KMS-11 (cell line): ENCODE measurements at regions not wholly inside any gene's neighbourhood (a gene's known extent, or its start where the extent isn't known, plus 50 kb on each side); places are given as distances from the start of the nearest gene placed in this dataset.
"Not testable (repeated sequence)": the region's sequence is repeated elsewhere in the genome, so short reads cannot be mapped to it uniquely, and the experiment has no call there.

Experiments
- H2AFZ ChIP-seq: fragments of 200-600 bp; sonication (generic); 2 replicates; pipeline ENCODE4 v1.6.1; 2016; ENCODE audit warnings: antibody characterized with exemption, mixed run types, low read depth
- H3K27ac ChIP-seq: fragments of 200-600 bp; sonication (generic); 2 replicates; pipeline ENCODE4 v1.6.1; 2016; ENCODE audit warnings: mild to moderate bottlenecking, mixed run types
- H3K27me3 ChIP-seq: fragments of 200-600 bp; sonication (generic); 2 replicates; pipeline ENCODE4 v1.6.1; 2017; ENCODE audit warnings: mild to moderate bottlenecking, low read depth, mixed run types, moderate library complexity; ENCODE audit not compliant: insufficient read depth
- H3K36me3 ChIP-seq: fragments of 200-600 bp; sonication (generic); 2 replicates; pipeline ENCODE4 v1.6.1; 2017; ENCODE audit warnings: mild to moderate bottlenecking, mixed run types; ENCODE audit not compliant: insufficient read depth
- H3K4me1 ChIP-seq: fragments of 200-600 bp; sonication (generic); 2 replicates; pipeline ENCODE4 v1.6.1; 2016; ENCODE audit warnings: mild to moderate bottlenecking, low read depth, mixed run types; ENCODE audit not compliant: poor library complexity, severe bottlenecking
- H3K4me2 ChIP-seq: fragments of 200-600 bp; sonication (generic); 2 replicates; pipeline ENCODE4 v1.7.0; 2016; ENCODE audit warnings: mild to moderate bottlenecking, mixed run types
- H3K4me3 ChIP-seq: fragments of 200-600 bp; sonication (generic); IDR thresholded peaks from 2 replicates; pipeline ENCODE4 v1.6.1; 2017; ENCODE audit warnings: low read depth, low read length, mixed read lengths; ENCODE audit not compliant: insufficient read depth
- H3K79me2 ChIP-seq: fragments of 200-600 bp; sonication (generic); 2 replicates; pipeline ENCODE4 v1.6.1; 2016; ENCODE audit warnings: low read depth, mixed run types; ENCODE audit not compliant: insufficient read depth
- H3K9ac ChIP-seq: fragments of 200-600 bp; sonication (generic); 2 replicates; pipeline ENCODE4 v1.6.1; 2016; ENCODE audit warnings: mild to moderate bottlenecking, mixed run types
- H4K20me1 ChIP-seq: fragments of 200-600 bp; sonication (generic); 2 replicates; pipeline ENCODE4 v1.6.1; 2016; ENCODE audit warnings: mild to moderate bottlenecking, mixed run types; ENCODE audit not compliant: insufficient read depth
- CTCF ChIP-seq: fragments of 200-600 bp; sonication (generic); conservative IDR thresholded peaks from 2 replicates; pipeline ENCODE4 v1.6.1; 2017; ENCODE audit warnings: low read depth, mild to moderate bottlenecking, antibody characterized with exemption, low read length, moderate library complexity, mixed read lengths

- Histone ChIP-seq H2AFZ (no peak overlapping the region), H3K27me3 (no peaks in the 10 kb centered on the region), H3K4me3 (no peak overlapping the region), H3K79me2 (no peaks in the 10 kb centered on the region), H3K4me1 (no peaks in the 10 kb centered on the region), H4K20me1 (no peaks in the 10 kb centered on the region), H3K9ac (no peak overlapping the region), H3K27ac (no peak overlapping the region), H3K4me2 (no peak overlapping the region), H3K36me3 (no peaks in the 10 kb centered on the region)
- TF ChIP-seq CTCF = no peak
Observed at GRCh38 chrX:138964501-138964900, 253.0 kb upstream of the FGF13 start.

- H3K4me1 ChIP-seq, H3K4me2 ChIP-seq, H3K27me3 ChIP-seq, H3K36me3 ChIP-seq, H2AFZ ChIP-seq, H3K9ac ChIP-seq, H3K79me2 ChIP-seq, H3K27ac ChIP-seq, H3K4me3 ChIP-seq, H4K20me1 ChIP-seq: not testable (repeated sequence)
Observed at GRCh38 chrX:138962419-138962818, 250.9 kb upstream of the FGF13 start.

GRCh38 chrX:138954976-138955375 lies 243.5 kb upstream of the FGF13 start:
- H3K4me3 ChIP-seq = no peak overlapping the region
- H3K4me1 ChIP-seq = no peaks in the 10 kb centered on the region
- no peak overlapping the region for H3K27ac ChIP-seq
- H3K27me3 ChIP-seq = no peaks in the 10 kb centered on the region
- no peaks in the 10 kb centered on the region for H3K79me2 ChIP-seq
- no peak overlapping the region for H2AFZ ChIP-seq
- no peaks in the 10 kb centered on the region for H4K20me1 ChIP-seq
- no peaks in the 10 kb centered on the region for H3K36me3 ChIP-seq
- no peak overlapping the region for H3K9ac ChIP-seq
- no peak overlapping the region for H3K4me2 ChIP-seq
- TF ChIP-seq CTCF = no peak

- no peaks in the 10 kb centered on the region for H3K79me2 ChIP-seq
- H3K4me2 ChIP-seq = no peak overlapping the region
- no peak overlapping the region for H3K4me3 ChIP-seq
- H2AFZ ChIP-seq = no peak overlapping the region
- no peaks in the 10 kb centered on the region for H3K4me1 ChIP-seq
- no peaks in the 10 kb centered on the region for H3K27me3 ChIP-seq
- TF ChIP-seq CTCF = no peak
- H3K9ac ChIP-seq = no peak overlapping the region
- no peaks in the 10 kb centered on the region for H4K20me1 ChIP-seq
- no peaks in the 10 kb centered on the region for H3K36me3 ChIP-seq
- no peak overlapping the region for H3K27ac ChIP-seq
Observed at GRCh38 chrX:138946926-138947325, 235.4 kb upstream of the FGF13 start.

GRCh38 chrX:138945219-138945618 lies 233.7 kb upstream of the FGF13 start:
- Histone ChIP-seq H4K20me1 (no peaks in the 10 kb centered on the region), H3K4me2 (no peak overlapping the region), H3K36me3 (no peaks in the 10 kb centered on the region), H3K4me3 (no peak overlapping the region), H3K27me3 (no peaks in the 10 kb centered on the region), H2AFZ (no peak overlapping the region), H3K79me2 (no peaks in the 10 kb centered on the region), H3K4me1 (no peaks in the 10 kb centered on the region), H3K9ac (no peak overlapping the region), H3K27ac (no peak overlapping the region)
- no peak for TF ChIP-seq CTCF
